ENCODE measurements at regions not wholly inside any gene's neighbourhood (a gene's known extent, or its start where the extent isn't known, plus 50 kb on each side); places are given as distances from the start of the nearest gene placed in this dataset.

DNA sequence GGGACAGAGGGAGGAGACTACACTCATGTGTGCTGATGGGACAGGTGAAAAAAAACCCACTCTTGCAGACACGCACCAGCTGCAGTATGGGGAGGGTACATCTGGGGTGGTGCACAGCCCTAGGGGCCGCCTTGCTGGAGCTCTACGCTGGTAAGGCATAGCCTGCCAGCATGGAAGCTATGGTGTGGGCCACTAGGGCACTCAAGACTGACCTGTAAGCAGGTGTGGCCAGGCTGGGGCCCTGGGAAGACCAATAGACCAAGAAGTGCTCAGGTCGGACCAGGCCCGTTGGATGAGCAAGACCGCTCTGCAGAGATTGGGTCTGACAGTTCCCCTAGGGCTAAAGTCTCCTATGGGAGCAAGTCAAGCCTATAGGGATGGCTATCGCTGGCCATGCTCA, 314.8 kb downstream of the FAM47A start:
- TF ChIP-seq, protein P1, sequence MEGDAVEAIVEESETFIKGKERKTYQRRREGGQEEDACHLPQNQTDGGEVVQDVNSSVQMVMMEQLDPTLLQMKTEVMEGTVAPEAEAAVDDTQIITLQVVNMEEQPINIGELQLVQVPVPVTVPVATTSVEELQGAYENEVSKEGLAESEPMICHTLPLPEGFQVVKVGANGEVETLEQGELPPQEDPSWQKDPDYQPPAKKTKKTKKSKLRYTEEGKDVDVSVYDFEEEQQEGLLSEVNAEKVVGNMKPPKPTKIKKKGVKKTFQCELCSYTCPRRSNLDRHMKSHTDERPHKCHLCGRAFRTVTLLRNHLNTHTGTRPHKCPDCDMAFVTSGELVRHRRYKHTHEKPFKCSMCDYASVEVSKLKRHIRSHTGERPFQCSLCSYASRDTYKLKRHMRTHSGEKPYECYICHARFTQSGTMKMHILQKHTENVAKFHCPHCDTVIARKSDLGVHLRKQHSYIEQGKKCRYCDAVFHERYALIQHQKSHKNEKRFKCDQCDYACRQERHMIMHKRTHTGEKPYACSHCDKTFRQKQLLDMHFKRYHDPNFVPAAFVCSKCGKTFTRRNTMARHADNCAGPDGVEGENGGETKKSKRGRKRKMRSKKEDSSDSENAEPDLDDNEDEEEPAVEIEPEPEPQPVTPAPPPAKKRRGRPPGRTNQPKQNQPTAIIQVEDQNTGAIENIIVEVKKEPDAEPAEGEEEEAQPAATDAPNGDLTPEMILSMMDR (IDR thresholded peaks at IDR 0.05; ENCODE audit: insufficient read depth, low read length): no peak
- TF ChIP-seq POLR2AphosphoS5 (IDR thresholded peaks at IDR 0.05; ENCODE audit: low read depth) (no peak), GABPA (IDR thresholded peaks at IDR 0.05; ENCODE audit: low read depth) (no peak), SPI1 (IDR thresholded peaks at IDR 0.05; ENCODE audit: borderline replicate concordance, low read depth) (no peak)
